ENCODE measurements at regions not wholly inside any gene's neighbourhood (a gene's known extent, or its start where the extent isn't known, plus 50 kb on each side); places are given as distances from the start of the nearest gene placed in this dataset.

DNA sequence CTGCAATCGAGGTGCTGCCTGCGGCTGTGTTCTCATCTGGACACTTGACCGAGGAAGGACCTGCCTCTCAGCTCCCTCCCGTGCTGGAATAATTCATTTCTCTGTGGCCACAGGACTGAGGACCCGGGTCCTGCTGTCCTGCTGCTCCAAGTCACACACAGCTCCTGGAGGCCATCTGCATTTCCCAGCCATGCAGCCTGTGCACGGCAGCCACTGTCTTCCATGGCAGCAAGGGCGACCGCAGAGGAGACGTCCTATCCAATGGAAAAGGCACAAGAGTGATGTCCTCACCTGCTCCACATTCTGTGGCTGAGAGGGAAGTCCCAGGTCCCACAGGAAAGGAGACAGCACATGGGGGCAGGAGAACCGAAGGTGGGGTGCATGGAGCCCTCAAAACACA, 495.8 kb downstream of the BRD1 start:
- H3K36me3 ChIP-seq (replicated peaks in 1 of 2) = no peaks in the 10 kb centered on the region
- TF ChIP-seq POLR2A (IDR thresholded peaks at IDR 0.05) = no peak
- TF ChIP-seq, protein P1, sequence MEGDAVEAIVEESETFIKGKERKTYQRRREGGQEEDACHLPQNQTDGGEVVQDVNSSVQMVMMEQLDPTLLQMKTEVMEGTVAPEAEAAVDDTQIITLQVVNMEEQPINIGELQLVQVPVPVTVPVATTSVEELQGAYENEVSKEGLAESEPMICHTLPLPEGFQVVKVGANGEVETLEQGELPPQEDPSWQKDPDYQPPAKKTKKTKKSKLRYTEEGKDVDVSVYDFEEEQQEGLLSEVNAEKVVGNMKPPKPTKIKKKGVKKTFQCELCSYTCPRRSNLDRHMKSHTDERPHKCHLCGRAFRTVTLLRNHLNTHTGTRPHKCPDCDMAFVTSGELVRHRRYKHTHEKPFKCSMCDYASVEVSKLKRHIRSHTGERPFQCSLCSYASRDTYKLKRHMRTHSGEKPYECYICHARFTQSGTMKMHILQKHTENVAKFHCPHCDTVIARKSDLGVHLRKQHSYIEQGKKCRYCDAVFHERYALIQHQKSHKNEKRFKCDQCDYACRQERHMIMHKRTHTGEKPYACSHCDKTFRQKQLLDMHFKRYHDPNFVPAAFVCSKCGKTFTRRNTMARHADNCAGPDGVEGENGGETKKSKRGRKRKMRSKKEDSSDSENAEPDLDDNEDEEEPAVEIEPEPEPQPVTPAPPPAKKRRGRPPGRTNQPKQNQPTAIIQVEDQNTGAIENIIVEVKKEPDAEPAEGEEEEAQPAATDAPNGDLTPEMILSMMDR (IDR thresholded peaks at IDR 0.05) = no peak
- H3K4me3 ChIP-seq = no peak overlapping the region
- intact Hi-C loops (cut with DNase I) = no loop called here
- DNase-seq = peak in 1 of 7 donors; percentile 14
- no peaks in the 10 kb centered on the region for H3K27me3 ChIP-seq
- H3K27ac ChIP-seq = no peak overlapping the region
- H3K9me3 ChIP-seq (replicated peaks in 1 of 3) = no peaks in the 10 kb centered on the region
- WGBS, 4 donors = 77 to 91% (median 85%) methylated on average over 7 to 10 of the region's 10 CpGs
- H3K4me1 ChIP-seq (replicated peaks in 1 of 2) = no peaks in the 10 kb centered on the region

DNA sequence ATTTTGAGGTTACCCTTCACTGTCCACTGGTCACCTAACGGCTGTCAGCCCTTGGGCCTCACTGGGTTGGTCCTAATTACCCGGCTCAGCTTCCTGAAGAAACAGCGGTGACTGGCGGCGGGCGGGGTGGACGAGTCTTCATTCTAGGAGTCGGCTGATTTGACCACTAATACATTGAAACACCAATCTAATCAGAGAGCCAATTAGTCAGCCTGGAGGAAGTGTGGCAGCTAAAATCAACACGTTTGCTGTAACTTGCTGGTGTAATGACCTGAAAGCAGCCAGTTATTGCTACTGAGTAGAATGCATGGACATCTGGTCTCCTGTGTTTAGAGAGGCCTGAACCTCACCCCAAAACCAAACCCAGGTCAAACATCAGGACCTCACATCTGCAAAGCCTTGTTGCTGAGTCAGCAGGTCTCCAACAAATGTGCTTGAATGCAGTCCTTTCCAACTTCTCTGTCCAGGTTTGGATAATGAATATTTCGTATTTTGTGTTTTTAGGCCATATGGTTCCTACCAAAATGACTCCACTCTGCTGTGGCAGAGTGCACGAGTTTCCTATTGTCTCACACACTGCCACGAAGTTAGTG, 496.4 kb downstream of the BRD1 start:
- Histone ChIP-seq H3K36me3 (replicated peaks in 1 of 2) (no peaks in the 10 kb centered on the region), H3K27ac (no peak overlapping the region), H3K4me3 (no peak overlapping the region), H3K27me3 (no peaks in the 10 kb centered on the region), H3K9me3 (replicated peaks in 1 of 3) (no peaks in the 10 kb centered on the region), H3K4me1 (replicated peaks in 1 of 2) (no peaks in the 10 kb centered on the region)
- peak in 1 of 7 donors; percentile 29 for DNase-seq
- TF ChIP-seq, protein P1 (IDR thresholded peaks at IDR 0.05) = no peak
- no peak for TF ChIP-seq POLR2A (IDR thresholded peaks at IDR 0.05)
- intact Hi-C loops (cut with DNase I) = no loop called here
- WGBS, 4 donors = 63 to 75% (median 65%) methylated on average over 9 to 12 of the region's 12 CpGs

DNA sequence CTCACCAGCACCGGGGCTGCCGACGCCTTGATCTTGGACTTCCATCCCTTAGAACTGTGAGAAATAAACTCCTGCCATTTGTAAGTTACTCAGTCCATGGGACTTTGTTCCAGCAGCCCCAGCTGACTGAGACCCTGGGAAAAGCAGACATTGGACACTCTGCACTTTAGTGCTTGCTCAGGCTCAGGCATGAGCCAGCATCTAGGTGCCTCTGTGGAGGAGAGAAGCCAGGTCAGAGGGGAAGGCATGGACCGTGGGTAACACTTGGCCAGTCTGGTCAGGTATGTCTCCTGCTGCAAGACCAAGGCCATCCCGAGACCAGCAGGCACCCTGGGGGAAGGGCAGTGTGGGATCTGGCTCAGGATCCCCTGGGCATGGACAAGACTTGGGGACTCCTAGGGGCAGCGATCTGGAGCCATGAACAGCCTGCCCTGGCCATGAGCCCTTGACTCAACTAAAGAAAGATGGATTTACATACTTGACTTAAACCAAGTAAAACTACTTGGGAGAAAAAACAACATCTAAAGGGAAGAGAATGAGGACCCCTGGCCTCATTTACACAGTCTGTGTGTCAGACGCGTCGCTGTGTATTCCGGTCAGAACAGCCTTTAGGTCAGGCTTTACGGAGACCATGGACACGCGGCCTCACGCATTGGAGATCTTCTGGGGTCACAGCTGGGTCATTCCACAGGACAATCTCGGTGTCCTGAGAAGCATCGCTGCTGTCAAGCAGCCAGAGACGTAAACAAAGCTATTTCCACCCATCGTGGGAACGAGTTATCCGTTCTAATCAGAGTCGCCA, 497.1 kb downstream of the BRD1 start:
- Histone ChIP-seq H3K4me1 (replicated peaks in 1 of 2) (no peaks in the 10 kb centered on the region), H3K4me3 (no peak overlapping the region), H3K36me3 (replicated peaks in 1 of 2) (no peaks in the 10 kb centered on the region), H3K27me3 (no peaks in the 10 kb centered on the region), H3K27ac (no peak overlapping the region), H3K9me3 (replicated peaks in 1 of 3) (no peaks in the 10 kb centered on the region)
- intact Hi-C loops (cut with DNase I) = no loop called here
- TF ChIP-seq, protein P1 (IDR thresholded peaks at IDR 0.05) = no peak
- no peak for TF ChIP-seq POLR2A (IDR thresholded peaks at IDR 0.05)
- 72 to 79% (median 75%) methylated on average over 7 to 21 of the region's 21 CpGs for WGBS, 4 donors
- DNase-seq = peak in 1 of 7 donors; percentile 35

GRCh38 chr22:49329636-49330035, 498.0 kb downstream of the BRD1 start:
- no peaks in the 10 kb centered on the region for H3K27me3 ChIP-seq
- H3K9me3 ChIP-seq (replicated peaks in 1 of 3) = no peaks in the 10 kb centered on the region
- H3K4me1 ChIP-seq (replicated peaks in 1 of 2) = no peaks in the 10 kb centered on the region
- TF ChIP-seq POLR2A (IDR thresholded peaks at IDR 0.05) = no peak
- TF ChIP-seq, protein P1 (IDR thresholded peaks at IDR 0.05) = no peak
- no peaks in the 10 kb centered on the region for H3K36me3 ChIP-seq (replicated peaks in 1 of 2)
- intact Hi-C loops (cut with DNase I) = no loop called here
- no peak overlapping the region for H3K27ac ChIP-seq
- 58 to 72% (median 68%) methylated on average over 5 of the region's 5 CpGs for WGBS, 4 donors
- no peak overlapping the region for H3K4me3 ChIP-seq
- DNase-seq = peak in 1 of 7 donors; percentile 25

Data from adrenal gland (tissue), 9 donors.